ENCODE measurements at regions not wholly inside any gene's neighbourhood (a gene's known extent, or its start where the extent isn't known, plus 50 kb on each side); places are given as distances from the start of the nearest gene placed in this dataset.
"Not testable (repeated sequence)": the region's sequence is repeated elsewhere in the genome, so short reads cannot be mapped to it uniquely, and the experiment has no call there.

DNA sequence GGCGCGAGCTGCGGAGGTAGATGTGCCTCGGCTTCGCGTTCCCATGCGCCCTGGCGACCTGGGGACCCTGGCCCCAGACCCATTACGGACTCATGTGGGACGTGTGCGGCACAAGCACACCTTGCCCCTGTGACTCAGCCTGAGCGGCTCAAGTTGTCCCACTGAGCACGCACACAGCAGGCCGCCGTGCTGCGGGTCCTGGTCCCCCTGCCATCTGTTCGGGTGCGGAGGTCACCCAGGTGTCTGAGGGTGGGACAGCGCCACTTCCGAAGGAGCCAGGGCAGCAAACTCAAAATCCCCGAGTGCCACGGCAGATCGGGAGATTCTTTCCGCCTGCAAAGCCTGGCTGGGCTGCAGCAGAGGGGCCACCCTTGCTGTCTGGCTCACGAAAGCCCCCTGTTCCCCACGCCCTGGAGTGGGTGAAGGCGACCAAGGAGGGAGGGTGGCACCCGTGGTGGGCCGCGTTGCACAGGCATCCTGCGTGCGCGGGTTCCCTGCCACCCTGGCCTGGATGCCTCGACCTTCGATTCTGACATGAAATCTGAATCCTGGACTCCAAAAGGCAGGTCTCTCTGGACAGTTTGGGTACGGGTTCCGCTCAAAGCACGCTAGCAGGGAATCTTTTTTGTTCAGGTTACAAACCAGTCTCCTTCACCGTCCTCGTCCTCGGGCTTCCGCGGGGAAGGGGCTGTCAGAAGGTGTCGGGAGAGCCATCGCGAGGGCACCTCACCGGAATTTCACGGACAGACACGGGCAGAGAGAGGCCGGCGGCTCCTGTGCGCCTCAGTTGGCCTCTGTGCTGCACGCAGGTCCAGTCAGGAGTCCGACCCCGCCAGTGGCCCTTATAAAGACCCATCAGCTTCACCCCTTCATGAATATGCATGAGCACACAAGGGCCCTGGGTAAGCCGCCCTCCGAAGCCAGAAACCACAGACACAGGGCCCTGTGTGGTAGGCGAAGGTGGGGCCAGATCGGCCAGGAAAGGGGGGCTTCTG lies 3926.8 kb upstream of the OR11H1 start:
- not testable (repeated sequence) for H3K4me3 ChIP-seq (ENCODE audit: low read depth in 1 of 3, low read length in 3 of 3); H3K27me3 ChIP-seq (ENCODE audit: control insufficient read depth in 3 of 3, insufficient read depth in 3 of 3, low read length in 3 of 3); H3K4me1 ChIP-seq (ENCODE audit: control insufficient read depth in 3 of 3, insufficient read depth in 2 of 3, low read depth in 1 of 3, low read length in 2 of 3); FAIRE-seq; H3K36me3 ChIP-seq (ENCODE audit: control insufficient read depth in 3 of 3, insufficient read depth in 2 of 3, low read depth in 1 of 3, low read length in 3 of 3); DNase-seq; H3K27ac ChIP-seq (ENCODE audit: low read depth in 1 of 3, low read length in 2 of 3)
- 85 to 90% (median 86%) methylated on average over 59 of the region's 59 CpGs for WGBS, 3 donors
- H3K9me3 ChIP-seq (ENCODE audit: control insufficient read depth in 2 of 2, insufficient read depth in 1 of 2, low read depth in 1 of 2, low read length in 1 of 2), result peaks cover 17 to 23% of the 10 kb centered on the region in 2 donors

DNA sequence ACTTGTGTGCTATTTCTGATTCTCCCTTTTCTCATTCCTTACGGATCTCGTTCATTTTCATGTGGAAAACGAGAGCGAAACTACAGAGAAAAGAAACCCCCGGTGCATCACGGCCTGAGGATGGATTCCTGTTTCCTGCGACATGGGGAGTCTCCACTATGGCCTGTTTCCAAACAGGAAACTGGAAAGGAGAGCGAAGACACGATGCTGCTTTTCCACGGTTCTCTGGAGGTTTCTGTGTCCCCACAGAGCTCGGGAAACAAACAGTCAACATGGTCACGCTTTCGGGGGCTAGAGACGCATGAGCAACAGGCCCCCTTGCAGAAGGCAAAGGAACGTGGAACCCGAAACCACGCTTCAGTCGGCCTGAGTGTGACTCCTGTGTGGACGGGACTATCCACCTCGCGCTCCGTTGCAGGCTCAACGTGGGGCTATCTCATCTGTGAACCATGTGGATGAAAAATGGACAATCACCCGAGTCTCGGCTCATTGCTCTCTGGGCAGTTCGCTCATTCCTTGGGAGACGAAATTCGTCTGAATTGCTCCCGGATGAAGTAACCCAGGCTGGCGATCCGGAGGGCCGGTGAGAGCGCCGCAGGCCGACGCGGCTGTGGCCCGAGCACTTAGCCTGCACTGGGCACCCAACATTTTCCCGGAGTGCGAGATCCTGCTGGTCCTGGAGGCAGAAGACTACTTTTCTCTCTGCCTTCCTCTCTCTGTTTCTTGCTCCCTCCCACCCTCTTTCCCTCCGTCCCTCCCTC lies 3923.2 kb upstream of the OR11H1 start:
- peaks cover 12 to 16% of the 10 kb centered on the region in 2 donors for H3K9me3 ChIP-seq (ENCODE audit: control insufficient read depth in 2 of 2, insufficient read depth in 1 of 2, low read depth in 1 of 2, low read length in 1 of 2)
- not testable (repeated sequence) for H3K36me3 ChIP-seq (ENCODE audit: control insufficient read depth in 3 of 3, insufficient read depth in 2 of 3, low read depth in 1 of 3, low read length in 3 of 3)

DNA sequence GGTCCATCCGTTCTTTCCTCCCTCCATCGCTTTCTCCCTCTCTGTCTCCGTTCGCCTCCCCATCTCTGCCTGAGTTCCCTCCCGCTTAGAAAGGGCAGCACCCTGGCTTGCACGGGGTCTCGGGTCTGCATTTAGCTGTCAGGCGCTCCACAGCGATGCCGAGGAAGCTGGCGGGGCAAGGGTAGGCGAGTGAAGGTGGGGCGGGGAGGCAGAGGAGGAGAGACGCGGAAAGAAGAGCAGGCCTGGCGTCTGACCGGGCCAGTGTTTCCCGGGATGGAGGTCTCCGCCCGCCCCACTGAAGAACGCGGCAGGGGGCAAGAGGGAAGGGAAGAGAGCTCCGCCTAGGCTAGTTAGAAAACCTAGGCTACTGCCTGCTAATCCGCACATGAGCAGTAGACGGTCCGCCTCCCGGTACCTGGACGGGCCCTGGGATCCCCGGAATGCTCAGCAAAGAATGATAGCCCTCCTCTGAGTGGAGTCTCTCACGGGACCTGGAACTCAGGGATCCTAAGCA lies 3922.5 kb upstream of the OR11H1 start:
- no peak for FAIRE-seq
- H3K4me1 ChIP-seq (ENCODE audit: control insufficient read depth in 3 of 3, insufficient read depth in 2 of 3, low read depth in 1 of 3, low read length in 2 of 3), result no peaks in the 10 kb centered on the region
- H3K4me3 ChIP-seq (ENCODE audit: low read depth in 1 of 3, low read length in 3 of 3), result no peak overlapping the region
- H3K27ac ChIP-seq (ENCODE audit: low read depth in 1 of 3, low read length in 2 of 3), result no peak overlapping the region
- WGBS, 3 donors, result 75 to 87% (median 84%) methylated on average over 30 of the region's 30 CpGs
- no peaks in the 10 kb centered on the region for H3K27me3 ChIP-seq (ENCODE audit: control insufficient read depth in 3 of 3, insufficient read depth in 3 of 3, low read length in 3 of 3)
- no peak for DNase-seq
- peaks cover 8 to 19% of the 10 kb centered on the region in 2 donors for H3K9me3 ChIP-seq (ENCODE audit: control insufficient read depth in 2 of 2, insufficient read depth in 1 of 2, low read depth in 1 of 2, low read length in 1 of 2)
- no peaks in the 10 kb centered on the region for H3K36me3 ChIP-seq (ENCODE audit: control insufficient read depth in 3 of 3, insufficient read depth in 2 of 3, low read depth in 1 of 3, low read length in 3 of 3)

More for the DNA sequence above, 3923.2 kb upstream of the OR11H1 start:
- DNase-seq; FAIRE-seq; H3K27ac ChIP-seq (ENCODE audit: low read depth in 1 of 3, low read length in 2 of 3); H3K4me3 ChIP-seq (ENCODE audit: low read depth in 1 of 3, low read length in 3 of 3); H3K27me3 ChIP-seq (ENCODE audit: control insufficient read depth in 3 of 3, insufficient read depth in 3 of 3, low read length in 3 of 3); H3K4me1 ChIP-seq (ENCODE audit: control insufficient read depth in 3 of 3, insufficient read depth in 2 of 3, low read depth in 1 of 3, low read length in 2 of 3): not testable (repeated sequence)
- 70 to 78% (median 73%) methylated on average over 41 of the region's 41 CpGs for WGBS, 3 donors

DNA sequence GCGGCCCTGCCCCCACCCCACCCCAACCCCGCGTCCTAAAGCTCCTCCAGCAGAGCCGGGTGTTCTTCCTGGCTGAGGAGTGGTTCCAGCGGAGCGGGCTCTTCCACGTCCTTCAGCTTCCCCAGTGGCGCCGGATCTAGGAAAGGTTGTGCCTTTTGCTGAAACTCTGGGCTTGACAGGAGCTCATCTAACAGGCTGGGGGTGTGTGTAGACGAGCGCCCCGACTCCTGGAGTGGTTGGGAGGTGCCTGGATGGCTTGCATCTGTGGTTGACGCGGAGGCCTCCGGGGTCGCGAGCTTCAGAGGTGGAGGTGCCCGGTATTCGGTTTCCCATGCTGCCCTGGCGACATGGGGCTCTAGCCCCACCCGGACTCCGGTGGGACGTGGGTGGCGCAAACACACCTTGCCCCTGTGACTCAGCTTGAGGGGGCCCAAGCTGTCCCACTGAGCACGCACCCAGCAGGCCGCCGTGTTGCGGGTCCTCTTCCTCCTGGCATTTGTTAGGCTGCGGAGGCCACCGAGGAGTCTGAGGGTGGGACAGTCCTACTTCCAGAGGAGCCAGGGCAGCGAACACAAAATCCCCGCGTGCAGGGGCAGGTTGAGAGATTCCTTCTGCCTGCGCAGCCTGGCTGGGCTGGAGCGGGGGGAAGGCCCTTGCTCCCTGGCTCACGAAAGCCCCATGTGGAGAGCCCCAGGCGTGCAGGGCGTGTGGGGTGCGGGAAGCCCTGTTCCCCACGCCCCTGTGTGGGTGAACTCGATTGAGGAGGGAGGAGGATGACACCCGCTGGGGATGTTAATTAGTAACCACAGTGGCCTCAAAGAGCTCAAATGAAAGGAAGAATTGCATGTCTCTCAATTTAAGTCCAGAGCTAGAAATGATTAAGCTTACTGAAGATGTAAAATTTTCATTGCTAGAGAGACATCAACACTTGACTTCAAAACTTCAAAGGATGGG lies 3921.7 kb upstream of the OR11H1 start:
- H3K36me3 ChIP-seq (ENCODE audit: control insufficient read depth in 3 of 3, insufficient read depth in 2 of 3, low read depth in 1 of 3, low read length in 3 of 3); H3K27me3 ChIP-seq (ENCODE audit: control insufficient read depth in 3 of 3, insufficient read depth in 3 of 3, low read length in 3 of 3); H3K4me1 ChIP-seq (ENCODE audit: control insufficient read depth in 3 of 3, insufficient read depth in 2 of 3, low read depth in 1 of 3, low read length in 2 of 3); H3K27ac ChIP-seq (ENCODE audit: low read depth in 1 of 3, low read length in 2 of 3); H3K4me3 ChIP-seq (ENCODE audit: low read depth in 1 of 3, low read length in 3 of 3); FAIRE-seq; DNase-seq: not testable (repeated sequence)
- peaks cover 8 to 20% of the 10 kb centered on the region in 2 donors for H3K9me3 ChIP-seq (ENCODE audit: control insufficient read depth in 2 of 2, insufficient read depth in 1 of 2, low read depth in 1 of 2, low read length in 1 of 2)
- 82 to 87% (median 84%) methylated on average over 41 to 42 of the region's 42 CpGs for WGBS, 3 donors

DNA sequence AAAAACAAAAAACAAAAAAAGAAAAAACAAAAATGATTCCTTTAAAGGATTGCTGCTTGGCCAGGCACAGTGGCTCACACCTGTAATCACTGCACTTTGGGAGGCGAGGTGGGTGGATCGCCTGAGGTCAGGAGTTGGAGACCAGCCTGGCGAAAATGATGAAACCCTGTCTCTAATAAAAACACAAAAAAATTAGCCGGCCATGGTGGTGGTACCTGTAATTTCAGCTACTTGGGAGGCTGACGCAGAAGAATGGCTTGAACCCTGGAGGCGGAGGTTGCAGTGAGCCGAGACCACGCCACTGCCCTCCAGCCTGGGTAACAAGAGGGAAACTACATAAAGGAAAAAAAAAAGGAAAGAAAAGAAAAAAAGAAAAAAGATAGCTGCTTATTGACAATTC lies 3920.8 kb upstream of the OR11H1 start:
- not testable (repeated sequence) for H3K27me3 ChIP-seq (ENCODE audit: control insufficient read depth in 3 of 3, insufficient read depth in 3 of 3, low read length in 3 of 3); DNase-seq; H3K36me3 ChIP-seq (ENCODE audit: control insufficient read depth in 3 of 3, insufficient read depth in 2 of 3, low read depth in 1 of 3, low read length in 3 of 3); H3K4me1 ChIP-seq (ENCODE audit: control insufficient read depth in 3 of 3, insufficient read depth in 2 of 3, low read depth in 1 of 3, low read length in 2 of 3); FAIRE-seq; H3K27ac ChIP-seq (ENCODE audit: low read depth in 1 of 3, low read length in 2 of 3); H3K4me3 ChIP-seq (ENCODE audit: low read depth in 1 of 3, low read length in 3 of 3)
- H3K9me3 ChIP-seq (ENCODE audit: control insufficient read depth in 2 of 2, insufficient read depth in 1 of 2, low read depth in 1 of 2, low read length in 1 of 2), result peaks cover 6 to 22% of the 10 kb centered on the region in 2 donors
- WGBS, 3 donors, result 82 to 84% (median 84%) methylated on average over 8 of the region's 8 CpGs

DNA sequence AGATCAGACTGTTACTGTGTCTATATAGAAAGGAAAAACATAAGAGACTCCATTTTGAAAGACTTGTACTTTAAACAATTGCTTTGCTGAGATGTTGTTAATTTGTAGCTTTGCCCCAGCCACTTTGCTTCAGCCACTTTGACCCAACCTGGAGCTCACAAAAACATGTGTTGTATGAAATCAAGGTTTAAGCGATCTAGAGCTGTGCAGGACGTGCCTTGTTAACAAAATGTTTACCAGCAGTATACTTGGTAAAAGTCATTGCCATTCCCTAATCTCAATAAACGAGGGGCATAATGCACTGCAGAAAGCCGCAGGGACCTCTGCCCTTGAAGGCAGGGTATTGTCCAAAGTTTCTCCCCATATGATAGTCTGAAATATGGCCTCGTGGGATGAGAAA lies 3919.5 kb upstream of the OR11H1 start:
- H3K9me3 ChIP-seq (ENCODE audit: control insufficient read depth in 2 of 2, insufficient read depth in 1 of 2, low read depth in 1 of 2, low read length in 1 of 2), result peaks cover 7 to 22% of the 10 kb centered on the region in 2 donors
- not testable (repeated sequence) for H3K27me3 ChIP-seq (ENCODE audit: control insufficient read depth in 3 of 3, insufficient read depth in 3 of 3, low read length in 3 of 3); H3K36me3 ChIP-seq (ENCODE audit: control insufficient read depth in 3 of 3, insufficient read depth in 2 of 3, low read depth in 1 of 3, low read length in 3 of 3); H3K4me1 ChIP-seq (ENCODE audit: control insufficient read depth in 3 of 3, insufficient read depth in 2 of 3, low read depth in 1 of 3, low read length in 2 of 3); H3K27ac ChIP-seq (ENCODE audit: low read depth in 1 of 3, low read length in 2 of 3); FAIRE-seq; H3K4me3 ChIP-seq (ENCODE audit: low read depth in 1 of 3, low read length in 3 of 3); DNase-seq
- WGBS, 3 donors, result 59 to 64% (median 60%) methylated on average over 5 of the region's 5 CpGs

DNA sequence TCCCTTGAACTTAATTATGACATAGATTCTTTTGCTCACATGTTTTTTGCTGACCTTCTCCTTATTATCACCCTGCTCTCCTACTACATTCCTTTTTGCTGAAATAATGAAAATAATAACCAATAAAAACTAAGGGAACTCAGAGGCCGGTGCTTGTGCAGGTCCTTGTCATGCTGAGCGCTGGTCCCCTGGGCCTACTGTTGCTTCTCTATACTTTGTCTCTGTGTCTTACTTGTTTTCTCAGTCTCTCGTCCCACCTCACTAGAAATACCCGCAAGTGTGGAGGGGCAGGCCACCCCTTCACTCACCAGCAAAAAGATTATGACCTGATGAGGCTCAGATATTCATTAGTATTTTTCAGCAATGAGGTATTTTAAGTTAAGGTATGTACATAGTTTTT lies 3918.8 kb upstream of the OR11H1 start:
- H3K9me3 ChIP-seq (ENCODE audit: control insufficient read depth in 2 of 2, insufficient read depth in 1 of 2, low read depth in 1 of 2, low read length in 1 of 2), result peaks cover 8 to 28% of the 10 kb centered on the region in 2 donors
- H3K27ac ChIP-seq (ENCODE audit: low read depth in 1 of 3, low read length in 2 of 3); H3K36me3 ChIP-seq (ENCODE audit: control insufficient read depth in 3 of 3, insufficient read depth in 2 of 3, low read depth in 1 of 3, low read length in 3 of 3); H3K27me3 ChIP-seq (ENCODE audit: control insufficient read depth in 3 of 3, insufficient read depth in 3 of 3, low read length in 3 of 3); H3K4me3 ChIP-seq (ENCODE audit: low read depth in 1 of 3, low read length in 3 of 3); FAIRE-seq; DNase-seq; H3K4me1 ChIP-seq (ENCODE audit: control insufficient read depth in 3 of 3, insufficient read depth in 2 of 3, low read depth in 1 of 3, low read length in 2 of 3): not testable (repeated sequence)
- 82 to 87% (median 86%) methylated on average over 4 of the region's 4 CpGs for WGBS, 3 donors

All from small intestine (tissue), 7 donors.